PC-9 (cell line): ENCODE measurements at regions not wholly inside any gene's neighbourhood (a gene's known extent, or its start where the extent isn't known, plus 50 kb on each side); places are given as distances from the start of the nearest gene placed in this dataset.

Source experiments
- CTCF ChIP-seq: fragments of 200-600 bp; sonication (generic); conservative IDR thresholded peaks from 2 replicates; pipeline ENCODE4 v1.6.1; 2017; ENCODE audit warnings: mixed run types, antibody characterized with exemption, mild to moderate bottlenecking, moderate library complexity
- EZH2 ChIP-seq: fragments of 200-600 bp; sonication (generic); IDR thresholded peaks from 2 replicates; pipeline ENCODE4 v1.8.0; 2017; ENCODE audit warnings: antibody characterized with exemption, low read depth

DNA sequence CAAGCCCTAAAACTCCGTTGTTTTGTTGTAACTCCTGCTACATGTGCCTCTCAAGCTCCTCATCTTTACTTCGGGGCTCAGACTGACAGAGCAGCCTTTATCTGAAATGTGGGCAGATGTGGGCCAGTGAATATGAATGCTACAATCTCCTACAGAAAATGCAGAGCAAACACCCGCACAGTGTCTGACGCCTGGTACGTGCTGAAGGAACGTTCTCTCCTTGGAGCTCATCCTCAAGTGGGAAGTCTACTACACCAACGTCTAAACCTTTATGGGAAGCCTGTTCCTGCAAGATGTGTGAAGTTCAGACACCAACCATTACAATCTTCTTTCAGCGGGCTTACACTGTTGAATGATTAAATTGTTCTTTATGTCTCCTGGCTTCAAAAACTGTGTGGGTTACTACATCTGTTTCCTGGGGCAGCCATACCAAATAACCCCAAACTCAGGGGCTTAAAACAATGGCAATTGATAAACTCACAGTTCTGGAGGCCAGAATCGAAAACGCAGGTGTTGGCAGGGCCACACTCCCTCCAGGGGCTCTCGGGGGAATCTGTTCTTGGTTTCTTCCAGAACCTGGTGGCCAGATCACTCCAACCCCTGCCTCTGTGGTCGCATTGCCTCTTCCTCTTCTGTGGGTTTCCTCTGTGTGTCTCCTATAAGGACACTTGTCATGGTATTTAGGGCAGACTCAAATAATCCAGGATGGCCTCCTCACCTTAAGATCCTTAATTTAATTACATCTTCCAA is 179.7 kb upstream of the PLXNC1 start:
- no peak for TF ChIP-seq CTCF
- TF ChIP-seq EZH2: no peak
